SK-N-MC (cell line): ENCODE measurements at regions not wholly inside any gene's neighbourhood (a gene's known extent, or its start where the extent isn't known, plus 50 kb on each side); places are given as distances from the start of the nearest gene placed in this dataset.

ENCODE experiments used
- EZH2 ChIP-seq: fragments of 200-600 bp; sonication (generic); IDR thresholded peaks from one replicate; pipeline ENCODE4 v1.6.1; 2017; ENCODE audit warnings: antibody characterized with exemption
- FOXP2 ChIP-seq: optimal IDR thresholded peaks from 2 replicates; pipeline ENCODE3; 2011; ENCODE audit warnings: mild to moderate bottlenecking, moderate library complexity; ENCODE audit not compliant: insufficient read depth; ENCODE audit errors: extremely low read length, control extremely low read depth
- POLR2AphosphoS5 ChIP-seq: IDR thresholded peaks from 2 replicates; pipeline ENCODE4 v1.6.1; 2012; ENCODE audit warnings: mild to moderate bottlenecking, low read depth, low read length, borderline replicate concordance

DNA sequence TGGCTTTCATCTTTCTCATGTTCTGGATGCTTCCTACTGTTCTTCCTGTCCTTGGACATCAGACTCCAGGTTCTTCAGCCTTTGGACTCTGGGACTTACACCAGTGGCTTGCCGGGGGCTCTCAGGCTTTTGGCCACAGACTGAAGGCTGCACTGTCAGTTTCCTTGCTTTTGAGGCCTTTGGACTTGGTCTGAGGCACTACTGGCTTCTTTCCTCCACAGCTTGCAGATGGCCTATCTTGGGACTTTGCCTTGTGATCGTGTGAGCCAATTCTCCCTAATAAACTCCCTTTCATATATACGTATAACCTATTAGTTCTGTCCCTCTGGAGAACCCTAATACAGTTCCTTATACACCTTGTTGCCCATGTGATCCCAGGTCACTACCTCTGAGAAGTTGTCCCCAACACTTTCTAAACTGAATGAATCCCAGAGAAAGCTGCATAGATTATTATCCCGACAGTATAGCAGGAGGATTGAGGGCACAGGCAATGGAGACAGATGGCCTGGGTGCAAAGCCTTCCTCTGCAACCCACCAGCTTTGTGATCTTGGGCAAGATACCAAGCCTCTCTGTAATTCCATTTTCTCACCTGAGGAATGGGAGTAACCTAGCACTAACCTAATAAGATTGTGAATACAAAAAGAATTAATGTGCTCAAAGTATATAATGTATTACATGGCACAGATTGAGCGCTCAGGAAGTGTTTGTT is 449.6 kb upstream of the BRINP1 start:
- no peak for TF ChIP-seq POLR2AphosphoS5
- no peak for TF ChIP-seq EZH2
- TF ChIP-seq FOXP2, result no peak
